Hepatocyte (in vitro differentiated cells): ENCODE measurements at regions not wholly inside any gene's neighbourhood (a gene's known extent, or its start where the extent isn't known, plus 50 kb on each side); places are given as distances from the start of the nearest gene placed in this dataset.
A peak's percentile ranks its signal among the peaks of the same experiment; 100 is the strongest.

Experiments
- EZH2 ChIP-seq: fragments of 200-600 bp; sonication (generic); IDR thresholded peaks from 2 replicates; pipeline ENCODE4 v1.6.1; 2016; ENCODE audit warnings: antibody characterized with exemption, mild to moderate bottlenecking, borderline replicate concordance
- EZH2phosphoT487 ChIP-seq: fragments of 200-600 bp; sonication (generic); IDR thresholded peaks from one replicate; pipeline ENCODE4 v1.6.1; 2018; ENCODE audit warnings: antibody characterized with exemption, mild to moderate bottlenecking, low read depth, moderate library complexity; ENCODE audit not compliant: unreplicated experiment, severe bottlenecking
- TF ChIP-seq, protein P1 (sequence below): fragments of 200-600 bp; sonication (generic); IDR thresholded peaks from 2 replicates; pipeline ENCODE4 v1.5.1; 2016; ENCODE audit warnings: antibody characterized with exemption, mild to moderate bottlenecking; ENCODE audit not compliant: poor library complexity

DNA sequence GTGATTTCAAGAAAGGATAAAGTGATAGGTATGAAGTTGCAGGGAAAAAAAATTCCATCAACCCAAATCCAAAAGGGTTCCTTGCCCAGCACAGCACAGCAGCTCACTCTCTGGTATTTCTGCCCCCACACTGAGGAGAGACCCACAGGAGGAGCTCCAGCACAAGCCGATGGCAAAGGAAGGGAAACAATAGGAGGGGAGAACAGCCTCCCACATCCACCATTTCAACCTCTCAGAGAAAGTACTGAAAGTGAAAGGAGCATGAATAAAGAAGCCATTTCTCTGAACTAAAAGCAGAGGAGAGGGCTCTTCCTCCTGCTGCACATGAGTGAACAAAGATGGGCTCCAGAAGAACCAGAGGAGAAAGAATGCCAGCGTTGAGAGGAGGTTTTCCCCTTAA, 54.9 kb upstream of the ZSWIM6 start:
- TF ChIP-seq EZH2 (no peak), EZH2phosphoT487 (no peak)
- TF ChIP-seq, protein P1, sequence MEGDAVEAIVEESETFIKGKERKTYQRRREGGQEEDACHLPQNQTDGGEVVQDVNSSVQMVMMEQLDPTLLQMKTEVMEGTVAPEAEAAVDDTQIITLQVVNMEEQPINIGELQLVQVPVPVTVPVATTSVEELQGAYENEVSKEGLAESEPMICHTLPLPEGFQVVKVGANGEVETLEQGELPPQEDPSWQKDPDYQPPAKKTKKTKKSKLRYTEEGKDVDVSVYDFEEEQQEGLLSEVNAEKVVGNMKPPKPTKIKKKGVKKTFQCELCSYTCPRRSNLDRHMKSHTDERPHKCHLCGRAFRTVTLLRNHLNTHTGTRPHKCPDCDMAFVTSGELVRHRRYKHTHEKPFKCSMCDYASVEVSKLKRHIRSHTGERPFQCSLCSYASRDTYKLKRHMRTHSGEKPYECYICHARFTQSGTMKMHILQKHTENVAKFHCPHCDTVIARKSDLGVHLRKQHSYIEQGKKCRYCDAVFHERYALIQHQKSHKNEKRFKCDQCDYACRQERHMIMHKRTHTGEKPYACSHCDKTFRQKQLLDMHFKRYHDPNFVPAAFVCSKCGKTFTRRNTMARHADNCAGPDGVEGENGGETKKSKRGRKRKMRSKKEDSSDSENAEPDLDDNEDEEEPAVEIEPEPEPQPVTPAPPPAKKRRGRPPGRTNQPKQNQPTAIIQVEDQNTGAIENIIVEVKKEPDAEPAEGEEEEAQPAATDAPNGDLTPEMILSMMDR: peak; percentile 25
